H1 (cell line): ENCODE measurements at regions not wholly inside any gene's neighbourhood (a gene's known extent, or its start where the extent isn't known, plus 50 kb on each side); places are given as distances from the start of the nearest gene placed in this dataset.

Experiments
- CTCF ChIA-PET: fragments of 300-600 bp; sonication (Branson Sonifier 250); formaldehyde crosslinking; loops from one replicate; lab custom pipeline; 2021; ENCODE audit not compliant: partially characterized antibody; lab: Charles Lee
- POLR2A ChIA-PET: fragments of 300-600 bp; sonication (Branson Sonifier 250); formaldehyde crosslinking; loops from one replicate; lab custom pipeline; 2021; ENCODE audit warnings: inconsistent platforms; ENCODE audit not compliant: partially characterized antibody; lab: Charles Lee
- DNase-seq, 2 experiments: peaks; one replicate each; pipeline versions ENCODE4 v3.0.0 to v3.0.0-alpha.2; 2010 to 2022; ENCODE audit warnings: low spot score in 2 of 2, low read depth in 1 of 2, mixed read lengths in 1 of 2
- FAIRE-seq: peaks from 2 replicates; lab custom pipeline; 2011; peaks lifted over from hg19 to GRCh38; lab: Jason Lieb, UNC
- H2AFZ ChIP-seq: 2 replicates; pipeline ENCODE4 v1.8.1; 2012; ENCODE audit warnings: low read length, inconsistent platforms
- H2AK5ac ChIP-seq: 2 replicates; pipeline ENCODE4 v1.6.1; 2013; ENCODE audit warnings: low read depth, low read length
- H2BK120ac ChIP-seq: replicated peaks from 2 replicates; pipeline ENCODE3; 2013; ENCODE audit warnings: low read depth, low read length, inconsistent platforms
- H2BK12ac ChIP-seq: 2 replicates; pipeline ENCODE4 v1.6.1; 2013; ENCODE audit warnings: low read depth, low read length
- H2BK15ac ChIP-seq: 2 replicates; pipeline ENCODE4 v1.6.1; 2013; ENCODE audit warnings: low read length
- H2BK20ac ChIP-seq: 2 replicates; pipeline ENCODE4 v1.6.1; 2013; ENCODE audit warnings: low read length
- H2BK5ac ChIP-seq: 2 replicates; pipeline ENCODE4 v1.6.1; 2013; ENCODE audit warnings: low read depth, low read length
- H3K14ac ChIP-seq: 2 replicates; pipeline ENCODE4 v1.6.1; 2013; ENCODE audit warnings: inconsistent platforms; ENCODE audit not compliant: insufficient read length
- H3K18ac ChIP-seq: 2 replicates; pipeline ENCODE4 v1.6.1; 2013; ENCODE audit warnings: low read length; ENCODE audit errors: extremely low read depth
- H3K23ac ChIP-seq: 2 replicates; pipeline ENCODE4 v1.6.1; 2013; ENCODE audit warnings: inconsistent platforms; ENCODE audit not compliant: insufficient read length
- H3K23me2 ChIP-seq: 2 replicates; pipeline ENCODE4 v1.6.1; 2013; ENCODE audit warnings: low read depth, low read length
- H3K27ac ChIP-seq: 2 replicates; pipeline ENCODE4 v1.6.1; 2011; ENCODE audit warnings: low read depth, low read length, inconsistent platforms
- H3K27me3 ChIP-seq, 4 experiments: replicated peaks in 1 of 4; 1 replicate in 1 of 4; 2 replicates in 3 of 4; pipeline versions ENCODE4 v1.6.1 to v1.8.1; 2011 to 2013; ENCODE audit warnings: low read length in 3 of 4, mild to moderate bottlenecking in 3 of 4, inconsistent platforms in 2 of 4, mixed read lengths in 2 of 4, moderate library complexity in 1 of 4; ENCODE audit not compliant: control insufficient read depth in 3 of 4, insufficient read depth in 3 of 4; ENCODE audit errors: extremely low read depth in 1 of 4
- H3K36me3 ChIP-seq, 4 experiments: 2 replicates each; pipeline versions ENCODE4 v1.6.1 to v1.8.1; 2011 to 2013; ENCODE audit warnings: mild to moderate bottlenecking in 4 of 4, low read length in 3 of 4, moderate library complexity in 2 of 4, control low read depth in 1 of 4, inconsistent platforms in 1 of 4; ENCODE audit not compliant: insufficient read depth in 4 of 4, control insufficient read depth in 2 of 4
- H3K4ac ChIP-seq: replicated peaks from 2 replicates; pipeline ENCODE3; 2013; ENCODE audit warnings: low read length, low read depth, mixed read lengths, inconsistent platforms; ENCODE audit not compliant: insufficient read length
- H3K4me1 ChIP-seq, 4 experiments: replicated peaks in 1 of 4; 1 replicate in 1 of 4; 2 replicates in 3 of 4; pipeline versions ENCODE4 v1.6.1 to v1.8.1; 2011 to 2013; ENCODE audit warnings: low read length in 3 of 4, inconsistent platforms in 2 of 4, mixed read lengths in 1 of 4; ENCODE audit not compliant: insufficient read depth in 4 of 4, control insufficient read depth in 3 of 4
- H3K4me2 ChIP-seq, 2 experiments: 2 replicates each; pipeline versions ENCODE4 v1.6.1 to v1.8.1; 2011 to 2013; ENCODE audit warnings: low read depth in 2 of 2, low read length in 2 of 2, control low read depth in 1 of 2, inconsistent platforms in 1 of 2, mild to moderate bottlenecking in 1 of 2; ENCODE audit not compliant: insufficient read depth in 1 of 2
- H3K4me3 ChIP-seq, 4 experiments: fragments of 200-600, 300-600 bp in 1 of 4; sonication (generic), shearing (Covaris generic), sonication (Bioruptor Twin) in 1 of 4; 2 replicates each; pipeline versions ENCODE4 v1.5.1 to v1.8.1; 2011 to 2016; ENCODE audit warnings: low read length in 4 of 4, low read depth in 3 of 4, control low read depth in 2 of 4, inconsistent platforms in 2 of 4, mild to moderate bottlenecking in 2 of 4, mixed read lengths in 1 of 4, moderate library complexity in 1 of 4; ENCODE audit not compliant: insufficient read depth in 2 of 4; ENCODE audit errors: extremely low read depth in 1 of 4
- H3K56ac ChIP-seq: replicated peaks from 2 replicates; pipeline ENCODE3; 2013; ENCODE audit warnings: low read depth, mild to moderate bottlenecking, mixed read lengths, low read length, inconsistent platforms; ENCODE audit not compliant: insufficient read length
- H3K79me1 ChIP-seq: 2 replicates; pipeline ENCODE4 v1.6.1; 2013; ENCODE audit warnings: low read depth, low read length, control low read depth
- H3K79me2 ChIP-seq, 2 experiments: 2 replicates each; pipeline versions ENCODE4 v1.6.1 to v1.8.1; 2012 to 2013; ENCODE audit warnings: low read length in 2 of 2, mild to moderate bottlenecking in 2 of 2, inconsistent platforms in 1 of 2; ENCODE audit not compliant: insufficient read depth in 2 of 2, control insufficient read depth in 1 of 2
- H3K9ac ChIP-seq, 4 experiments: replicated peaks in 1 of 4; 1 replicate in 1 of 4; 2 replicates in 3 of 4; pipeline versions ENCODE4 v1.6.1 to v1.8.1; 2011 to 2013; ENCODE audit warnings: low read depth in 3 of 4, low read length in 3 of 4, control low read depth in 2 of 4, mild to moderate bottlenecking in 2 of 4, moderate library complexity in 2 of 4, inconsistent platforms in 1 of 4; ENCODE audit errors: extremely low read depth in 1 of 4
- H3K9me3 ChIP-seq, 2 experiments: 2 replicates each; pipeline versions ENCODE4 v1.6.1 to v1.8.1; 2012 to 2013; ENCODE audit warnings: mild to moderate bottlenecking in 2 of 2, moderate library complexity in 2 of 2, control low read depth in 1 of 2, inconsistent platforms in 1 of 2, low read depth in 1 of 2, low read length in 1 of 2, mixed read lengths in 1 of 2; ENCODE audit not compliant: insufficient read depth in 2 of 2
- H4K20me1 ChIP-seq, 2 experiments: replicated peaks in 1 of 2; 2 replicates each; pipeline versions ENCODE3 to v1.8.1; 2011 to 2013; ENCODE audit warnings: inconsistent platforms in 2 of 2, low read length in 2 of 2, mild to moderate bottlenecking in 1 of 2; ENCODE audit not compliant: insufficient read depth in 2 of 2, control insufficient read depth in 1 of 2
- H4K5ac ChIP-seq: 2 replicates; pipeline ENCODE4 v1.6.1; 2013; ENCODE audit warnings: low read length, low read depth, mixed read lengths, inconsistent platforms; ENCODE audit not compliant: insufficient read length
- H4K8ac ChIP-seq: 2 replicates; pipeline ENCODE4 v1.8.0; 2013; ENCODE audit warnings: mild to moderate bottlenecking, moderate library complexity, low read length, inconsistent platforms; ENCODE audit not compliant: insufficient read depth; ENCODE audit errors: extremely low read depth
- H4K91ac ChIP-seq: replicated peaks from 2 replicates; pipeline ENCODE3; 2013; ENCODE audit warnings: low read length, mixed read lengths, inconsistent platforms; ENCODE audit not compliant: insufficient read length
- BRCA1 ChIP-seq: IDR thresholded peaks from 2 replicates; pipeline ENCODE4 v1.6.1; 2012; ENCODE audit warnings: low read depth, low read length, improper control_type of control experiment
- POLR2AphosphoS5 ChIP-seq: IDR thresholded peaks from 2 replicates; pipeline ENCODE4 v1.6.1; 2011; ENCODE audit warnings: low read depth, low read length
- RFX5 ChIP-seq: IDR thresholded peaks from 2 replicates; pipeline ENCODE4 v1.6.1; 2011; ENCODE audit warnings: low read depth, low read length, improper control_type of control experiment, borderline replicate concordance
- SIRT6 ChIP-seq: IDR thresholded peaks from one replicate; pipeline ENCODE4 v1.7.1; 2012; ENCODE audit warnings: low read length, inconsistent platforms
- ZNF274 ChIP-seq: IDR thresholded peaks from 2 replicates; pipeline ENCODE4 v1.7.0; 2012; ENCODE audit warnings: low read length, borderline replicate concordance; ENCODE audit errors: extremely low read depth
- WGBS, 2 experiments: shearing (Covaris generic) in 1 of 2; methylation state at CpG; one replicate each; pipeline versions ENCODE4 v1.1.6 to v1.1.7; 2013 to 2015; ENCODE audit warnings: low lambda C conversion rate in 2 of 2, mixed read lengths in 2 of 2, inconsistent platforms in 1 of 2, low coverage in 1 of 2, missing lambda C conversion rate in 1 of 2; ENCODE audit not compliant: insufficient replicate concordance in 2 of 2, insufficient coverage in 1 of 2, insufficient read length in 1 of 2; ENCODE audit errors: extremely low coverage in 1 of 2, missing lambda C conversion rate in 1 of 2; 5-methylcytosine and 5-hydroxymethylcytosine counted together

DNA sequence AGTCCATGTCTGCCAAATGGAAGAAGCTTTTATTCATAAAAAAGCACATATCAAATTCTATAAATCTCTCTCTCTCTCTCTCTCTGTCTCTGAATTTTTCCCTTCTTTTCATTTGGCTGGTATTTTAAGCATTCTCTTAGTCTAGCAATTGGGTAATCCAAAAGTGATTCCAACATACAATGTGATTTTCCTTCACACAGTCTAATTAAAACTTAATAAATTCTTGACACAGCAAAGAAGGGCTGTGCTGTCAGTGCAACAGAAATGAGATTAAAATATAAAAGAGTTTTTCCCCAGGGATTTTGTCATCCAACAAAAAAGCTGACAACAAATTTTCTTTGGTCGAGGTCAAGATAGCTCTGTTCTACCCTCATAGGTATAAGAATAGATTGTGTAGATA lies 216.9 kb downstream of the CENPC start:
- H3K14ac ChIP-seq, result no peak overlapping the region
- H3K4me1 ChIP-seq, result no peaks in the 10 kb centered on the region; a peak in 1 of 7 replicates
- no peak overlapping the region for H4K5ac ChIP-seq
- no peaks in the 10 kb centered on the region for H3K27me3 ChIP-seq
- POLR2A ChIA-PET, result no interaction called here
- H4K8ac ChIP-seq, result no peak overlapping the region
- H2BK120ac ChIP-seq, result no peak overlapping the region
- no peaks in the 10 kb centered on the region for H3K23me2 ChIP-seq
- H3K4ac ChIP-seq, result no peak overlapping the region
- H3K4me2 ChIP-seq, result no peak overlapping the region
- FAIRE-seq (no peak), DNase-seq (no peak)
- no peaks in the 10 kb centered on the region for H4K20me1 ChIP-seq
- no peak overlapping the region for H3K56ac ChIP-seq
- H3K36me3 ChIP-seq, result no peaks in the 10 kb centered on the region
- H3K27ac ChIP-seq, result no peak overlapping the region
- WGBS, 2 experiments, result 83% methylated on average over 1 of the region's 1 CpG; no CpG with 5 or more reads in 1 of the 2 experiments
- no peaks in the 10 kb centered on the region for H3K79me1 ChIP-seq
- H2AK5ac ChIP-seq, result no peak overlapping the region
- no peak overlapping the region for H2AFZ ChIP-seq
- H2BK12ac ChIP-seq, result no peak overlapping the region
- no peaks in the 10 kb centered on the region; a peak in 1 of 4 replicates for H3K9me3 ChIP-seq
- no peak overlapping the region for H2BK5ac ChIP-seq
- no peak overlapping the region for H3K18ac ChIP-seq
- no peak overlapping the region for H4K91ac ChIP-seq
- H3K4me3 ChIP-seq, result no peak overlapping the region
- no peak overlapping the region for H3K23ac ChIP-seq
- H2BK15ac ChIP-seq, result no peak overlapping the region
- H3K9ac ChIP-seq, result no peak overlapping the region
- no peak overlapping the region for H2BK20ac ChIP-seq
- CTCF ChIA-PET, result interaction anchor here (0.7 to 1.4 kb wide), 7 partner anchors 12 to 243 kb away, joined by 3 to 5 read pairs (median 3); no protein-coding TSS in a partner anchor
- H3K79me2 ChIP-seq, result no peaks in the 10 kb centered on the region
- TF ChIP-seq SIRT6 (no peak), RFX5 (no peak), POLR2AphosphoS5 (no peak), ZNF274 (no peak), BRCA1 (no peak)
